Loucy (cell line): ENCODE measurements at regions not wholly inside any gene's neighbourhood (a gene's known extent, or its start where the extent isn't known, plus 50 kb on each side); places are given as distances from the start of the nearest gene placed in this dataset.

ENCODE experiments used
- H2AFZ ChIP-seq: fragments of 200-600 bp; sonication (generic); 2 replicates; pipeline ENCODE4 v1.6.0; 2016; ENCODE audit warnings: antibody characterized with exemption, mild to moderate bottlenecking, low read length, moderate library complexity
- H3F3A ChIP-seq: fragments of 200-600 bp; 2 replicates; pipeline ENCODE4 v1.6.0; 2016; ENCODE audit warnings: antibody characterized with exemption, low read depth, mild to moderate bottlenecking
- H3K27me3 ChIP-seq: fragments of 200-600 bp; sonication (generic); 2 replicates; pipeline ENCODE4 v1.6.1; 2014; ENCODE audit warnings: low read length, mild to moderate bottlenecking; ENCODE audit not compliant: insufficient read depth, poor library complexity, severe bottlenecking
- H3K36me3 ChIP-seq: fragments of 200-600 bp; sonication (generic); 2 replicates; pipeline ENCODE4 v1.6.1; 2016; ENCODE audit warnings: low read length; ENCODE audit not compliant: insufficient read depth
- H3K4me1 ChIP-seq: fragments of 200-600 bp; sonication (generic); 2 replicates; pipeline ENCODE4 v1.5.1; 2014; ENCODE audit warnings: low read length, mild to moderate bottlenecking; ENCODE audit not compliant: insufficient read depth, poor library complexity, severe bottlenecking
- H3K4me2 ChIP-seq: fragments of 200-600 bp; sonication (generic); 2 replicates; pipeline ENCODE4 v1.6.0; 2014; ENCODE audit warnings: antibody characterized with exemption, low read length, low read depth, mild to moderate bottlenecking; ENCODE audit not compliant: poor library complexity, severe bottlenecking
- H3K4me3 ChIP-seq: fragments of 200-600 bp; sonication (generic); 2 replicates; pipeline ENCODE4 v1.5.1; 2014; ENCODE audit warnings: low read length, mild to moderate bottlenecking, mixed read lengths; ENCODE audit not compliant: poor library complexity, severe bottlenecking
- H3K79me2 ChIP-seq: fragments of 200-600 bp; sonication (generic); 2 replicates; pipeline ENCODE4 v1.6.1; 2014; ENCODE audit warnings: low read length; ENCODE audit not compliant: insufficient read depth
- H3K9ac ChIP-seq: fragments of 200-600 bp; sonication (generic); 2 replicates; pipeline ENCODE4 v1.6.0; 2014; ENCODE audit warnings: mild to moderate bottlenecking, low read depth, low read length, moderate library complexity; ENCODE audit not compliant: poor library complexity, severe bottlenecking
- H3K9me2 ChIP-seq: fragments of 200-600 bp; sonication (generic); replicated peaks from 2 replicates; pipeline ENCODE4 v1.6.1; 2016; ENCODE audit warnings: low read depth, low read length, mixed read lengths
- H3K9me3 ChIP-seq: fragments of 200-600 bp; sonication (generic); 2 replicates; pipeline ENCODE4 v1.6.1; 2014; ENCODE audit warnings: mild to moderate bottlenecking, antibody characterized with exemption, low read length, low read depth; ENCODE audit not compliant: insufficient read depth
- H4K20me1 ChIP-seq: fragments of 200-600 bp; sonication (generic); 2 replicates; pipeline ENCODE4 v1.6.0; 2014; ENCODE audit warnings: antibody characterized with exemption, low read length, mild to moderate bottlenecking; ENCODE audit not compliant: insufficient read depth, poor library complexity, severe bottlenecking
- EZH2phosphoT487 ChIP-seq: fragments of 200-600 bp; IDR thresholded peaks from 2 replicates; pipeline ENCODE4 v1.6.1; 2018; ENCODE audit warnings: antibody characterized with exemption, mild to moderate bottlenecking, moderate library complexity, borderline replicate concordance
- TF ChIP-seq, protein P1 (sequence below): fragments of 200-600 bp; sonication (generic); conservative IDR thresholded peaks from 2 replicates; pipeline ENCODE4 v1.5.1; 2014; ENCODE audit warnings: mild to moderate bottlenecking, antibody characterized with exemption, low read length

DNA sequence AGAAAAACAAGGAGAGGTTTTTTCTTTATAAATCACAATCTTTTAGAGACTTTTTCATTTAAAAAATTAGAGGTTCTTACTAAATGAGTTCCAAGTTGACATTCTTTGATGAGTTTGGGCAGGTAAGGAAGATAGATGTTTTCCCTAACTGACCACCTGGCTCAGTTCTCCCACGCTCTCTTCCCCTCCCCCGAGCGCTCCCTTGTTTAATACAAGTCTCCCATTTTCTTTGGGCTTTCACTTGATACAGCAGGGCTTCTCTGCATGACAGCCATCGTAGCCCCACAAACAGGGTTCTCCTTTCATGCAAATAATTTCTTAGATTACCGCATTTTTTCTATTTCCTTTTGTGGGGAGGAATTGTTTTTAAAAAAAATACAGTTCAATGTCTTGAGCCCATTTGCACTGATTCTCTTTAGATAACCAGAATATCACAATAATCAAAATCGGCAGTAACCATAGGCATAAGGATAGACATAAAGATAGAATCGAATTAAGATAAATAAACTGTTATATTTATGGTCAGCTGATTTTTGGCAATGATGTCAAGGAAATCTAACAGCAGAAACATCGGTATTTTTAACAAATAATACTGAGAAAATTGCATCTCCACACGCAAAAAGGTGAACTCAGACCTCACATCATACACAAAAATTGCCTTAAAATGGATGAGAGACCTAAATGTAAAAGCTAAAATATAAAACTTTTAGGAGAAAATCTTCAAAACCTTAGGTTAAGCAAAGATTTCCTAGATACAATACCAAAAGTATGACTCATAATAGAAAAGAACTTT is 325.4 kb downstream of the PIK3R1 start:
- Histone ChIP-seq H3K9me3 (no peaks in the 10 kb centered on the region), H3K4me1 (peaks cover 15% of the 10 kb centered on the region), H3K9me2 (no peaks in the 10 kb centered on the region), H3K27me3 (no peaks in the 10 kb centered on the region), H3K9ac (no peak overlapping the region), H4K20me1 (no peaks in the 10 kb centered on the region), H2AFZ (no peak overlapping the region), H3F3A (no peaks in the 10 kb centered on the region), H3K4me2 (no peak overlapping the region), H3K79me2 (no peaks in the 10 kb centered on the region), H3K36me3 (no peaks in the 10 kb centered on the region), H3K4me3 (no peak overlapping the region)
- no peak for TF ChIP-seq EZH2phosphoT487
- TF ChIP-seq, protein P1, sequence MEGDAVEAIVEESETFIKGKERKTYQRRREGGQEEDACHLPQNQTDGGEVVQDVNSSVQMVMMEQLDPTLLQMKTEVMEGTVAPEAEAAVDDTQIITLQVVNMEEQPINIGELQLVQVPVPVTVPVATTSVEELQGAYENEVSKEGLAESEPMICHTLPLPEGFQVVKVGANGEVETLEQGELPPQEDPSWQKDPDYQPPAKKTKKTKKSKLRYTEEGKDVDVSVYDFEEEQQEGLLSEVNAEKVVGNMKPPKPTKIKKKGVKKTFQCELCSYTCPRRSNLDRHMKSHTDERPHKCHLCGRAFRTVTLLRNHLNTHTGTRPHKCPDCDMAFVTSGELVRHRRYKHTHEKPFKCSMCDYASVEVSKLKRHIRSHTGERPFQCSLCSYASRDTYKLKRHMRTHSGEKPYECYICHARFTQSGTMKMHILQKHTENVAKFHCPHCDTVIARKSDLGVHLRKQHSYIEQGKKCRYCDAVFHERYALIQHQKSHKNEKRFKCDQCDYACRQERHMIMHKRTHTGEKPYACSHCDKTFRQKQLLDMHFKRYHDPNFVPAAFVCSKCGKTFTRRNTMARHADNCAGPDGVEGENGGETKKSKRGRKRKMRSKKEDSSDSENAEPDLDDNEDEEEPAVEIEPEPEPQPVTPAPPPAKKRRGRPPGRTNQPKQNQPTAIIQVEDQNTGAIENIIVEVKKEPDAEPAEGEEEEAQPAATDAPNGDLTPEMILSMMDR, result no peak

DNA sequence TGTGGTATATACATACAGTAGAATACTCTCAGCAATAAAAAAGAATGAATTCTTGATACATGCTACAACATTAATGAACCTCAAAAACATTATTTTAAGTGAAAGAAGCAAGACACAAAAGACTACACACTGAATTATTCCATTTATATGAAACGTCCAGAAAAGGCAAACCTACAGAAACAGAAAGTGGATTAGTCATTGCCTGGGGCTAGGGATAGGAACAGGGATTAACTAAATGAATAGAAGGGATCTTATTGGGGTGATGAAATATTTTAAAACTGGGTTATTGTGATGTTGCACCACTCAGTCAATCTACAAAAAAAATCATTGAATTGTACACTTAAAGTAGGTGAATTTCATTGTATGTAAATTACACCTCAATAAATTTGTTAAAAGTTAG is 326.7 kb downstream of the PIK3R1 start:
- no peaks in the 10 kb centered on the region for H3K36me3 ChIP-seq
- H4K20me1 ChIP-seq, result no peaks in the 10 kb centered on the region
- H3K79me2 ChIP-seq, result no peaks in the 10 kb centered on the region
- no peak overlapping the region for H3K9ac ChIP-seq
- H3K4me3 ChIP-seq, result no peak overlapping the region
- peaks cover 15% of the 10 kb centered on the region for H3K4me1 ChIP-seq
- no peaks in the 10 kb centered on the region for H3K9me2 ChIP-seq
- TF ChIP-seq, protein P1, result no peak
- no peak for TF ChIP-seq EZH2phosphoT487
- H3F3A ChIP-seq, result no peaks in the 10 kb centered on the region
- no peak overlapping the region for H3K4me2 ChIP-seq
- no peaks in the 10 kb centered on the region for H3K9me3 ChIP-seq
- H3K27me3 ChIP-seq, result no peaks in the 10 kb centered on the region
- no peak overlapping the region for H2AFZ ChIP-seq

DNA sequence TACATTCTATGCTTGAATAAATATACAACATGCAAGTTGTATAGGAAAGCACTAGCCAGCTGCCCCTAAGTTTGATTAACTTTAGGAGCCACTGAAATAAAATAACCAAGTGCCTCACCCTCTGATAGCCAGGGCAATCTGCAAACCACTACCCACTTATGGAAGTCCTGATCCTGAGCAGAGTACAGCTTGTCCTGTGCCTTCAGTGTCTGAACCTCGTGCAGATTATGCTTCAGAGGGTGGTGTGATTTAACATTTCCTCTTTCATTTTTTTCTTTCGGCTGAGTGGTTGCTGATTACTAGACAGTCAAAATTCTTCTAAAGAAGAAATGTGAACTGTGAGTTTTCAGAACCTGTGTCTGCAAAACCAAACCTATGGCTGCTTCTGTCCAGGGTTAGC is 327.7 kb downstream of the PIK3R1 start:
- Histone ChIP-seq H3K36me3 (no peaks in the 10 kb centered on the region), H3K4me2 (peak overlapping the region; percentile 10), H2AFZ (no peak overlapping the region), H4K20me1 (no peaks in the 10 kb centered on the region), H3F3A (no peaks in the 10 kb centered on the region), H3K9me3 (no peaks in the 10 kb centered on the region), H3K4me1 (peaks cover 15% of the 10 kb centered on the region), H3K9me2 (no peaks in the 10 kb centered on the region), H3K27me3 (no peaks in the 10 kb centered on the region), H3K9ac (no peak overlapping the region), H3K79me2 (no peaks in the 10 kb centered on the region), H3K4me3 (no peak overlapping the region)
- TF ChIP-seq, protein P1, result no peak
- no peak for TF ChIP-seq EZH2phosphoT487
